Lung microvascular endothelial cell (primary cell): ENCODE measurements at regions not wholly inside any gene's neighbourhood (a gene's known extent, or its start where the extent isn't known, plus 50 kb on each side); places are given as distances from the start of the nearest gene placed in this dataset.

Source experiments
- DNase-seq, 2 donors: peaks; one replicate each; pipeline versions ENCODE4 v3.0.0 to v3.0.0-alpha.2; 2010; ENCODE audit warnings: low read depth in 2 of 2

- DNase-seq, result no peak
Measured at GRCh38 chr4:32798471-32799159, 2078.4 kb downstream of the PCDH7 start.

GRCh38 chr4:32824336-32824735 lies 2104.2 kb downstream of the PCDH7 start:
- no peak for DNase-seq

GRCh38 chr4:32826169-32826568 lies 2106.0 kb downstream of the PCDH7 start:
- no peak for DNase-seq

- DNase-seq, result no peak
Measured at GRCh38 chr4:32830160-32830559, 2110.0 kb downstream of the PCDH7 start.

- no peak for DNase-seq
Measured at GRCh38 chr4:32831104-32831503, 2110.9 kb downstream of the PCDH7 start.

GRCh38 chr4:32840461-32841189 lies 2120.5 kb downstream of the PCDH7 start:
- no peak for DNase-seq

GRCh38 chr4:32841217-32841616 lies 2121.0 kb downstream of the PCDH7 start:
- DNase-seq, result no peak

GRCh38 chr4:32847461-32847860 lies 2127.3 kb downstream of the PCDH7 start:
- DNase-seq, result peak in 1 of 2 donors; percentile 3

- DNase-seq, result no peak
Measured at GRCh38 chr4:32855622-32856021, 2135.5 kb downstream of the PCDH7 start.

GRCh38 chr4:32858361-32858760 lies 2138.2 kb downstream of the PCDH7 start:
- no peak for DNase-seq

GRCh38 chr4:32858971-32859370 lies 2138.8 kb downstream of the PCDH7 start:
- peak in 1 of 2 donors; percentile 1 for DNase-seq

- no peak for DNase-seq
Measured at GRCh38 chr4:32864713-32865351, 2144.7 kb downstream of the PCDH7 start.

- no peak for DNase-seq
Measured at GRCh38 chr4:32876546-32876945, 2156.4 kb downstream of the PCDH7 start.

GRCh38 chr4:32879913-32880312 lies 2159.7 kb downstream of the PCDH7 start:
- no peak for DNase-seq

- no peak for DNase-seq
Measured at GRCh38 chr4:32884198-32884597, 2164.0 kb downstream of the PCDH7 start.

- DNase-seq, result no peak
Measured at GRCh38 chr4:32890398-32890797, 2170.2 kb downstream of the PCDH7 start.

GRCh38 chr4:32909053-32909452 lies 2188.9 kb downstream of the PCDH7 start:
- no peak for DNase-seq

- no peak for DNase-seq
Measured at GRCh38 chr4:32909736-32910135, 2189.6 kb downstream of the PCDH7 start.

GRCh38 chr4:32917586-32917985 lies 2197.4 kb downstream of the PCDH7 start:
- DNase-seq, result no peak

- DNase-seq, result no peak
Measured at GRCh38 chr4:32929796-32930699, 2209.9 kb downstream of the PCDH7 start.

GRCh38 chr4:32930700-32931099 lies 2210.5 kb downstream of the PCDH7 start:
- DNase-seq, result no peak

- DNase-seq, result no peak
Measured at GRCh38 chr4:32931475-32931874, 2211.3 kb downstream of the PCDH7 start.
